Tibial nerve (tissue), 4 donors: ENCODE measurements at regions not wholly inside any gene's neighbourhood (a gene's known extent, or its start where the extent isn't known, plus 50 kb on each side); places are given as distances from the start of the nearest gene placed in this dataset.

Source experiments
- DNase-seq, 2 donors: peaks; one replicate each; pipeline ENCODE4 v3.0.0-alpha.2; 2019; ENCODE audit warnings: low spot score in 2 of 2
- H3K27ac ChIP-seq, 4 donors: fragments of 200-600 bp; sonication (generic) in 3 of 4; one replicate each; pipeline ENCODE4 v1.5.1; 2017 to 2019; ENCODE audit warnings: mild to moderate bottlenecking in 1 of 4
- H3K27me3 ChIP-seq, 2 donors: fragments of 200-600 bp; sonication (generic) in 1 of 2; one replicate each; pipeline versions ENCODE4 v1.5.1 to v1.6.0; 2017 to 2019
- H3K36me3 ChIP-seq, 3 donors: fragments of 200-600 bp; sonication (generic); one replicate each; pipeline ENCODE4 v1.5.1; 2018 to 2019
- H3K4me1 ChIP-seq, 4 donors: fragments of 200-600 bp; sonication (generic) in 3 of 4; one replicate each; pipeline ENCODE4 v1.5.1; 2017 to 2019
- H3K4me3 ChIP-seq, 4 donors: fragments of 200-600 bp; sonication (generic) in 3 of 4; one replicate each; pipeline ENCODE4 v1.5.1; 2017 to 2019; ENCODE audit warnings: mild to moderate bottlenecking in 1 of 4, moderate library complexity in 1 of 4
- H3K9me3 ChIP-seq, 4 donors: fragments of 200-600 bp; sonication (generic) in 3 of 4; one replicate each; pipeline ENCODE4 v1.5.1; 2017 to 2019
- EP300 ChIP-seq, 2 donors: sonication (generic); formaldehyde crosslinking; IDR thresholded peaks; one replicate each; pipeline ENCODE4 v1.6.1; 2017; ENCODE audit warnings: antibody characterized with exemption in 2 of 2, mild to moderate bottlenecking in 1 of 2
- POLR2A ChIP-seq, 2 donors: fragments of 450-650 bp; IDR thresholded peaks; one replicate each; pipeline ENCODE4 v1.6.1; 2017; ENCODE audit warnings: antibody characterized with exemption in 2 of 2, mild to moderate bottlenecking in 2 of 2, moderate library complexity in 2 of 2
- WGBS, 2 donors: methylation state at CpG; one replicate each; pipeline ENCODE4 v1.1.5; 2018; 5-methylcytosine and 5-hydroxymethylcytosine counted together
- TF ChIP-seq, protein P1 (sequence below), 5 experiments: fragments of 200-600 bp in 3 of 5; fragments of 450-650 bp in 2 of 5; sonication (generic) in 3 of 5; IDR thresholded peaks; one replicate each; pipeline ENCODE4 v1.5.1; 2016 to 2019; ENCODE audit warnings: antibody characterized with exemption in 5 of 5, mild to moderate bottlenecking in 3 of 5, moderate library complexity in 2 of 5

DNA sequence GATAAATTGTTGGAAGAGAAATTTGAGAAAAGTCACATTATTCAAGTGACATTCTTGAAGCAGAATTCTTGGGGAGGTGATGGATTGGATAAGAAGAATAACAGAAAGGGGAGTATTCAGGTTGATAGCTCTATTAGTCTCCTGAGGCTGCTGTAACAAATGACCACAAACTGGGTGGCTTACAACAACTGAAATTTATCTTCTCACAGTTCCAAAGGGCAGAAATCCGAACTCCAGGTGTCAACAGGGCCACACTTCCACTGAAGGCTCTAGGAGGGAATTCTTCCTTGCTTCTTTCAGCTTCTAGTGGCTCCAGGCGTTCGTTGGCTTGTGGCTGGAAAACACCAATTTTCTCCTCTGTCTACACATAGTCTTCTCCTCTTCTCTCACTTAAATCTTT is 99.8 kb downstream of the TES start:
- H3K27ac ChIP-seq: no peak overlapping the region
- no peaks in the 10 kb centered on the region for H3K27me3 ChIP-seq
- H3K4me1 ChIP-seq: peaks cover 0 to 3% (median 0%) of the 10 kb centered on the region in 4 donors
- TF ChIP-seq, protein P1, sequence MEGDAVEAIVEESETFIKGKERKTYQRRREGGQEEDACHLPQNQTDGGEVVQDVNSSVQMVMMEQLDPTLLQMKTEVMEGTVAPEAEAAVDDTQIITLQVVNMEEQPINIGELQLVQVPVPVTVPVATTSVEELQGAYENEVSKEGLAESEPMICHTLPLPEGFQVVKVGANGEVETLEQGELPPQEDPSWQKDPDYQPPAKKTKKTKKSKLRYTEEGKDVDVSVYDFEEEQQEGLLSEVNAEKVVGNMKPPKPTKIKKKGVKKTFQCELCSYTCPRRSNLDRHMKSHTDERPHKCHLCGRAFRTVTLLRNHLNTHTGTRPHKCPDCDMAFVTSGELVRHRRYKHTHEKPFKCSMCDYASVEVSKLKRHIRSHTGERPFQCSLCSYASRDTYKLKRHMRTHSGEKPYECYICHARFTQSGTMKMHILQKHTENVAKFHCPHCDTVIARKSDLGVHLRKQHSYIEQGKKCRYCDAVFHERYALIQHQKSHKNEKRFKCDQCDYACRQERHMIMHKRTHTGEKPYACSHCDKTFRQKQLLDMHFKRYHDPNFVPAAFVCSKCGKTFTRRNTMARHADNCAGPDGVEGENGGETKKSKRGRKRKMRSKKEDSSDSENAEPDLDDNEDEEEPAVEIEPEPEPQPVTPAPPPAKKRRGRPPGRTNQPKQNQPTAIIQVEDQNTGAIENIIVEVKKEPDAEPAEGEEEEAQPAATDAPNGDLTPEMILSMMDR (IDR thresholded peaks at IDR 0.05): no peak
- no peak for TF ChIP-seq POLR2A (IDR thresholded peaks at IDR 0.05)
- TF ChIP-seq EP300 (IDR thresholded peaks at IDR 0.05): no peak
- WGBS, 2 donors: 75 to 92% methylated on average over 3 of the region's 3 CpGs
- H3K36me3 ChIP-seq: no peaks in the 10 kb centered on the region
- H3K9me3 ChIP-seq: no peaks in the 10 kb centered on the region
- DNase-seq: no peak
- no peak overlapping the region for H3K4me3 ChIP-seq

DNA sequence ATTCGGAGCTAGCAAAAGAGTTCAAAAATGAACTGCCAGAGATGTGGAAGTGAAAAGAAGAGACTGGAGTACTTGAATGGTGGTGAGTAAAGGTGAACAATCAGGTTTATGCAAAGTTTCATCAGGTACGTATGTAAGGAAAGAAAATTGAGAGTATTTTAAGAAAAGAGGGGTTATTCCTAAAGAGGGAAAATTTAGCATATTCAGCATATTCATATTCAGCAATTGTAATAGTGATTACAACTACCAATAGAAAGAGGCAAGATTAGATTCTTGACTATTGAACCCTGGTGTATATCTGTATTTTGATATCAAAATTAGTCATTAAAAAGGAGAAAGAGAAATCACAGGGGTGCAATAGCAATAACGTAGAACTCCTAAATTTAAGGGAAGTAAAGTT is 100.9 kb downstream of the TES start:
- H3K4me1 ChIP-seq: peaks cover 0 to 8% (median 3%) of the 10 kb centered on the region in 4 donors
- no peak for DNase-seq
- no peaks in the 10 kb centered on the region for H3K9me3 ChIP-seq
- 81 to 82% methylated on average over 3 of the region's 3 CpGs for WGBS, 2 donors
- no peak overlapping the region for H3K4me3 ChIP-seq
- no peaks in the 10 kb centered on the region for H3K27me3 ChIP-seq
- H3K36me3 ChIP-seq: no peaks in the 10 kb centered on the region
- H3K27ac ChIP-seq: peak overlapping the region in 1 of 4 donors; percentile 8
- TF ChIP-seq, protein P1 (IDR thresholded peaks at IDR 0.05): no peak
- TF ChIP-seq POLR2A (IDR thresholded peaks at IDR 0.05): no peak
- no peak for TF ChIP-seq EP300 (IDR thresholded peaks at IDR 0.05)

- Histone ChIP-seq H3K9me3 (no peaks in the 10 kb centered on the region), H3K36me3 (no peaks in the 10 kb centered on the region), H3K4me1 (peaks cover 0 to 13% (median 9%) of the 10 kb centered on the region in 4 donors), H3K27me3 (no peaks in the 10 kb centered on the region), H3K4me3 (no peak overlapping the region), H3K27ac (no peak overlapping the region)
- DNase-seq: no peak
- no peak for TF ChIP-seq EP300 (IDR thresholded peaks at IDR 0.05)
- TF ChIP-seq POLR2A (IDR thresholded peaks at IDR 0.05): no peak
- TF ChIP-seq, protein P1 (IDR thresholded peaks at IDR 0.05): no peak
- 94 to 96% methylated on average over 3 of the region's 3 CpGs for WGBS, 2 donors
Observed at GRCh38 chr7:116311816-116312471, 101.6 kb downstream of the TES start.

DNA sequence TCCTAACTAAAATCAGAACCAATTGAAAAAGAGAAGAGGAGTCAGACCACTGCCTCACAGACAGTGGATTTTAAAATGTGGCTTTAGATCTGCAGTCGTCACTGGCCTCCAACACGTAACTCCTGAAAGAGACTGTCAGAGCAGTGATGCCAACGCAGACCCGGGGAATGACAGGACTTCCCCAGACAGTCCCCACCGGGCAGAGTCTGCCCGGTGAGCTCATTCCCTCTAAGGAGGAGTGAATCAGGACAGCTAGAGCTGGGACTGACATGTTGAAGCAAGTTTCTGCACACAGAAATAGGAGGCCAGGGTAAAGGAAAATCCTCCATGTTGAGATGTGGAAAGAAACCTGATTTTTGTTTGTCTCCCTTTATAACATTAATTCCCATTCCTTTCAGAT is 105.0 kb downstream of the TES start:
- no peak for DNase-seq
- no peaks in the 10 kb centered on the region for H3K36me3 ChIP-seq
- H3K27ac ChIP-seq: peak overlapping the region in 2 of 4 donors; percentile 68 to 82
- no peaks in the 10 kb centered on the region for H3K9me3 ChIP-seq
- TF ChIP-seq POLR2A (IDR thresholded peaks at IDR 0.05) (no peak), EP300 (IDR thresholded peaks at IDR 0.05) (no peak)
- TF ChIP-seq, protein P1 (IDR thresholded peaks at IDR 0.05): no peak
- WGBS, 2 donors: 65 to 77% methylated on average over 6 of the region's 6 CpGs
- H3K4me3 ChIP-seq: no peak overlapping the region
- H3K27me3 ChIP-seq: no peaks in the 10 kb centered on the region
- peaks cover 0 to 26% (median 13%) of the 10 kb centered on the region in 4 donors for H3K4me1 ChIP-seq

DNA sequence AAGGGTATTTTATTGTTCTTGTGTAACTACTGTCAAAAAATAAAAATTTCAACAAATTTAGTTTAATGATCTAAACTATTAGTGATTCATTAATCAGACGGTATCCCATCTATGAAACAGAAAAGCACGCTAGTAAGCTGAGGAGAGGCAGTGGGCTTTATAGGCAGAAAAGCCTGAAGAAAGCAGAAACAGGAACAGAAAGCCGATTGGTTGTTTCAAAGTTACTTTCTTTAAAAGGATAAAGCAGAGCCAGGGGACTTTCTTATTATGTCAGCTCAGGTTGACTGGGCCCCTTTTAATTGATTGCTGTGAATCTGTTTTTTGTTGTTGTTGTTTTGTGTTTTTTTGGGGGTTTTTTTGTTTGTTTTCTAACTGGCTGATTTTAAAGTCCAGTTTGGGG is 105.5 kb downstream of the TES start:
- WGBS, 2 donors: 74 to 75% methylated on average over 3 of the region's 3 CpGs

More for the DNA sequence above, 105.5 kb downstream of the TES start:
- TF ChIP-seq POLR2A (IDR thresholded peaks at IDR 0.05) (no peak), EP300 (IDR thresholded peaks at IDR 0.05) (no peak)
- TF ChIP-seq, protein P1 (IDR thresholded peaks at IDR 0.05): no peak
- Histone ChIP-seq H3K27ac (peak overlapping the region in 3 of 4 donors; percentile 13 to 82 (median 68)), H3K4me3 (no peak overlapping the region), H3K27me3 (no peaks in the 10 kb centered on the region), H3K36me3 (no peaks in the 10 kb centered on the region), H3K9me3 (no peaks in the 10 kb centered on the region), H3K4me1 (peaks cover 0 to 26% (median 13%) of the 10 kb centered on the region in 4 donors)
- no peak for DNase-seq
